Ishikawa (cell line): ENCODE measurements at regions not wholly inside any gene's neighbourhood (a gene's known extent, or its start where the extent isn't known, plus 50 kb on each side); places are given as distances from the start of the nearest gene placed in this dataset.

Source experiments
- CEBPB ChIP-seq: IDR thresholded peaks from 2 replicates; pipeline ENCODE4 v1.6.1; 2012
- EP300 ChIP-seq: IDR thresholded peaks from 2 replicates; pipeline ENCODE4 v1.6.1; 2012; ENCODE audit warnings: borderline replicate concordance
- RAD21 ChIP-seq: IDR thresholded peaks from 2 replicates; pipeline ENCODE4 v1.6.1; 2012; ENCODE audit warnings: low read depth
- TAF1 ChIP-seq: IDR thresholded peaks from 2 replicates; pipeline ENCODE4 v1.6.1; 2012; ENCODE audit warnings: low read depth, mild to moderate bottlenecking
- TEAD4 ChIP-seq: IDR thresholded peaks from 2 replicates; pipeline ENCODE4 v1.6.1; 2012
- ZBTB7A ChIP-seq: IDR thresholded peaks from 2 replicates; pipeline ENCODE4 v1.6.1; 2012; ENCODE audit warnings: low read depth
- TF ChIP-seq, protein P1 (sequence below): IDR thresholded peaks from 2 replicates; pipeline ENCODE4 v1.6.1; 2012; ENCODE audit warnings: low read depth, mild to moderate bottlenecking
- TF ChIP-seq, protein P2 (sequence below): IDR thresholded peaks from 2 replicates; pipeline ENCODE4 v1.6.1; 2012

DNA sequence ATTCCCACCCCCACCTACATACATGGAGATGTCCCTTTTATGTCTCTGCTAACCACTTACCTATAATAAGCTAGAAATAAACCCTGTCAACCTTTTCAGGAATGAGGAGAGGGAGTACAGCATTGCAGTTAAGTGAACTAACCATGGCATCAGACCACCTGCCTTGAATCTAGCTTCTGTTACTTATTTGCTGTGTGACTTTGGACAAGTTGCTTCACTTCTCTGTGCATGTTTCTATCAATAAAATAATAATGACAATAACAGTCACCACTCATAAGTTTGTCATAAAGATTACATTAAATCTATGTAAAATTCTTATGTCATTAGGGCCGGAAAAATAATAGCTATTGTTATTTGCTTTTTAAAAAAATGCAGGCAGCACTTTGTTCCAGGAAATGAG, 881.1 kb upstream of the AUTS2 start:
- TF ChIP-seq TAF1, result no peak
- TF ChIP-seq ZBTB7A, result no peak
- no peak for TF ChIP-seq EP300
- TF ChIP-seq CEBPB, result no peak
- TF ChIP-seq, protein P1, sequence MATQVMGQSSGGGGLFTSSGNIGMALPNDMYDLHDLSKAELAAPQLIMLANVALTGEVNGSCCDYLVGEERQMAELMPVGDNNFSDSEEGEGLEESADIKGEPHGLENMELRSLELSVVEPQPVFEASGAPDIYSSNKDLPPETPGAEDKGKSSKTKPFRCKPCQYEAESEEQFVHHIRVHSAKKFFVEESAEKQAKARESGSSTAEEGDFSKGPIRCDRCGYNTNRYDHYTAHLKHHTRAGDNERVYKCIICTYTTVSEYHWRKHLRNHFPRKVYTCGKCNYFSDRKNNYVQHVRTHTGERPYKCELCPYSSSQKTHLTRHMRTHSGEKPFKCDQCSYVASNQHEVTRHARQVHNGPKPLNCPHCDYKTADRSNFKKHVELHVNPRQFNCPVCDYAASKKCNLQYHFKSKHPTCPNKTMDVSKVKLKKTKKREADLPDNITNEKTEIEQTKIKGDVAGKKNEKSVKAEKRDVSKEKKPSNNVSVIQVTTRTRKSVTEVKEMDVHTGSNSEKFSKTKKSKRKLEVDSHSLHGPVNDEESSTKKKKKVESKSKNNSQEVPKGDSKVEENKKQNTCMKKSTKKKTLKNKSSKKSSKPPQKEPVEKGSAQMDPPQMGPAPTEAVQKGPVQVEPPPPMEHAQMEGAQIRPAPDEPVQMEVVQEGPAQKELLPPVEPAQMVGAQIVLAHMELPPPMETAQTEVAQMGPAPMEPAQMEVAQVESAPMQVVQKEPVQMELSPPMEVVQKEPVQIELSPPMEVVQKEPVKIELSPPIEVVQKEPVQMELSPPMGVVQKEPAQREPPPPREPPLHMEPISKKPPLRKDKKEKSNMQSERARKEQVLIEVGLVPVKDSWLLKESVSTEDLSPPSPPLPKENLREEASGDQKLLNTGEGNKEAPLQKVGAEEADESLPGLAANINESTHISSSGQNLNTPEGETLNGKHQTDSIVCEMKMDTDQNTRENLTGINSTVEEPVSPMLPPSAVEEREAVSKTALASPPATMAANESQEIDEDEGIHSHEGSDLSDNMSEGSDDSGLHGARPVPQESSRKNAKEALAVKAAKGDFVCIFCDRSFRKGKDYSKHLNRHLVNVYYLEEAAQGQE, result no peak
- TF ChIP-seq TEAD4, result no peak
- TF ChIP-seq, protein P2, sequence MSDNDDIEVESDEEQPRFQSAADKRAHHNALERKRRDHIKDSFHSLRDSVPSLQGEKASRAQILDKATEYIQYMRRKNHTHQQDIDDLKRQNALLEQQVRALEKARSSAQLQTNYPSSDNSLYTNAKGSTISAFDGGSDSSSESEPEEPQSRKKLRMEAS, result no peak
- no peak for TF ChIP-seq RAD21
